OCI-LY3 (cell line): ENCODE measurements at regions not wholly inside any gene's neighbourhood (a gene's known extent, or its start where the extent isn't known, plus 50 kb on each side); places are given as distances from the start of the nearest gene placed in this dataset.

Experiments
- H2AFZ ChIP-seq: fragments of 200-600, 300-600 bp; shearing (Covaris generic); 2 replicates; pipeline ENCODE4 v1.6.0; 2014; ENCODE audit warnings: antibody characterized with exemption, low read depth, low read length
- H3K27ac ChIP-seq: fragments of 200-600, 300-600 bp; sonication (generic); 2 replicates; pipeline ENCODE4 v1.5.1; 2014; ENCODE audit warnings: mild to moderate bottlenecking, low read length, moderate library complexity, mixed read lengths
- H3K27me3 ChIP-seq: fragments of 200-600, 300-600 bp; sonication (generic); 2 replicates; pipeline ENCODE4 v1.6.1; 2014; ENCODE audit warnings: low read depth, low read length, mixed read lengths
- H3K36me3 ChIP-seq: fragments of 200-600, 300-600 bp; sonication (generic); replicated peaks from 2 replicates; pipeline ENCODE3; 2014; ENCODE audit warnings: low read depth, low read length, mixed read lengths
- H3K4me1 ChIP-seq: fragments of 300-600, 200-600 bp; sonication (generic); 2 replicates; pipeline ENCODE4 v1.6.1; 2014; ENCODE audit warnings: low read length, mixed read lengths
- H3K4me2 ChIP-seq: fragments of 200-600, 300-600 bp; sonication (generic); 2 replicates; pipeline ENCODE4 v1.6.1; 2014; ENCODE audit warnings: low read length, mixed read lengths
- H3K4me3 ChIP-seq: fragments of 300-600, 200-600 bp; sonication (generic); 2 replicates; pipeline ENCODE4 v1.5.1; 2014; ENCODE audit warnings: antibody characterized with exemption, mild to moderate bottlenecking, low read length, moderate library complexity
- H3K79me2 ChIP-seq: fragments of 300-600, 200-600 bp; shearing (Covaris generic); 2 replicates; pipeline ENCODE4 v1.6.1; 2014; ENCODE audit warnings: mild to moderate bottlenecking, low read length, mixed read lengths
- H3K9ac ChIP-seq: fragments of 300-600, 200-600 bp; shearing (Covaris generic); 2 replicates; pipeline ENCODE4 v1.6.0; 2014; ENCODE audit warnings: mild to moderate bottlenecking, low read length, moderate library complexity
- H3K9me3 ChIP-seq: fragments of 200-600, 300-600 bp; shearing (Covaris generic); 2 replicates; pipeline ENCODE4 v1.6.1; 2014; ENCODE audit warnings: low read length, mixed read lengths; ENCODE audit not compliant: insufficient read depth
- H4K20me1 ChIP-seq: fragments of 200-600, 300-600 bp; sonication (generic); 2 replicates; pipeline ENCODE4 v1.6.1; 2016; ENCODE audit warnings: low read length, mixed read lengths; ENCODE audit not compliant: insufficient read depth
- EZH2phosphoT487 ChIP-seq: fragments of 200-600 bp; shearing (Covaris generic); IDR thresholded peaks from 2 replicates; pipeline ENCODE4 v1.6.1; 2018; ENCODE audit warnings: antibody characterized with exemption, mixed run types, low read depth
- TF ChIP-seq, protein P1 (sequence below): fragments of 200-600, 300-600 bp; sonication (generic); IDR thresholded peaks from 2 replicates; pipeline ENCODE4 v1.5.1; 2014; ENCODE audit warnings: antibody characterized with exemption, low read length, low read depth

- peak overlapping the region; percentile 10; the same call in 1 of the 2 replicates for H3K4me3 ChIP-seq
- H4K20me1 ChIP-seq = no peaks in the 10 kb centered on the region
- peaks cover 62% of the 10 kb centered on the region for H3K4me1 ChIP-seq
- no peaks in the 10 kb centered on the region for H3K9me3 ChIP-seq
- H3K9ac ChIP-seq = no peak overlapping the region
- peak overlapping the region; percentile 50 for H3K4me2 ChIP-seq
- H2AFZ ChIP-seq = no peak overlapping the region
- no peaks in the 10 kb centered on the region for H3K79me2 ChIP-seq
- H3K27ac ChIP-seq = peak overlapping the region; percentile 18; the same call in 1 of the 2 replicates
- TF ChIP-seq EZH2phosphoT487 = no peak
- TF ChIP-seq, protein P1, sequence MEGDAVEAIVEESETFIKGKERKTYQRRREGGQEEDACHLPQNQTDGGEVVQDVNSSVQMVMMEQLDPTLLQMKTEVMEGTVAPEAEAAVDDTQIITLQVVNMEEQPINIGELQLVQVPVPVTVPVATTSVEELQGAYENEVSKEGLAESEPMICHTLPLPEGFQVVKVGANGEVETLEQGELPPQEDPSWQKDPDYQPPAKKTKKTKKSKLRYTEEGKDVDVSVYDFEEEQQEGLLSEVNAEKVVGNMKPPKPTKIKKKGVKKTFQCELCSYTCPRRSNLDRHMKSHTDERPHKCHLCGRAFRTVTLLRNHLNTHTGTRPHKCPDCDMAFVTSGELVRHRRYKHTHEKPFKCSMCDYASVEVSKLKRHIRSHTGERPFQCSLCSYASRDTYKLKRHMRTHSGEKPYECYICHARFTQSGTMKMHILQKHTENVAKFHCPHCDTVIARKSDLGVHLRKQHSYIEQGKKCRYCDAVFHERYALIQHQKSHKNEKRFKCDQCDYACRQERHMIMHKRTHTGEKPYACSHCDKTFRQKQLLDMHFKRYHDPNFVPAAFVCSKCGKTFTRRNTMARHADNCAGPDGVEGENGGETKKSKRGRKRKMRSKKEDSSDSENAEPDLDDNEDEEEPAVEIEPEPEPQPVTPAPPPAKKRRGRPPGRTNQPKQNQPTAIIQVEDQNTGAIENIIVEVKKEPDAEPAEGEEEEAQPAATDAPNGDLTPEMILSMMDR = no peak
- H3K27me3 ChIP-seq = no peaks in the 10 kb centered on the region
- no peaks in the 10 kb centered on the region for H3K36me3 ChIP-seq
These were observed 187.3 kb upstream of the LEF1 start for GRCh38 chr4:108355902-108356535.

DNA sequence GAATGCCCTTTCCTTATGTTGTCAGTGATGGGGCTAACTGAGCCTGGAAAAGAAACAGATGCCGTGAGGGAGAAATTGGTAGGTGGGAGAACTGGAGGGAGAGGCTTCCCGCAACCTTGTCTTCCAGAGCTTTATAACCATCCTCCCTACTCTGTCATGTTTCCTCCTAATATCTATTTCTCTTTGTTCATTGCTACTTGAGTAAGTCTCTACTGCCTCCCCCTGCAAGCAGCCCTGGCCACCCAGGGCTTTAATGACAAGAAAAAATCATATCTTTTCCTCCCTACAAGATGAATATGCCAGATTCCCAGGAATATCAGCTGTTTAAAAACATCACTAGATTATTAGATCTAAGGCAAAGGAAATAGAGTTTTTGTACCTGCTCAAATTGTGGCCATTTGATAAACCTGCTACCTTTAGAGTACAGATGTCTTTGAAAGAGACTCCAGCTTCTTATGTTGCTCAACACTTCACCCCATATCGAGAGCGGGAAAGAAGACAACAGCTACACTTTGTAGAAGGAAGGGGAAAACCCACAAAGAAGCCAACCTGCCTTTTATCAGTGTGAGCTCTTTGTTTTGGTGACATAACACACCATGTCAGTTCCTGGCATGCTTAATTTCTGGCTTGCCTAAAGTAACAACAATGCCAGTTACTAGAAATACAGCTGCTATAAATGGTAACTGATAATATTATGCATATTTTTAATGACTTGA is 186.6 kb upstream of the LEF1 start:
- peak overlapping the region; percentile 50 for H3K4me2 ChIP-seq
- H2AFZ ChIP-seq = no peak overlapping the region
- no peaks in the 10 kb centered on the region for H4K20me1 ChIP-seq
- no peak for TF ChIP-seq EZH2phosphoT487
- TF ChIP-seq, protein P1 = peak; percentile 7; the same call in 1 of the 2 replicates
- H3K79me2 ChIP-seq = no peaks in the 10 kb centered on the region
- peaks cover 55% of the 10 kb centered on the region for H3K4me1 ChIP-seq
- H3K36me3 ChIP-seq = no peaks in the 10 kb centered on the region
- no peaks in the 10 kb centered on the region for H3K27me3 ChIP-seq
- no peak overlapping the region; the same call in 1 of the 2 replicates for H3K9ac ChIP-seq
- H3K4me3 ChIP-seq = 0 out of 2 replicates have a peak overlapping the region, but pooled peaks have one; percentile 10
- peak overlapping the region; percentile 18; the same call in 1 of the 2 replicates for H3K27ac ChIP-seq
- no peaks in the 10 kb centered on the region for H3K9me3 ChIP-seq

- Histone ChIP-seq H3K36me3 (no peaks in the 10 kb centered on the region), H3K79me2 (no peaks in the 10 kb centered on the region), H3K9me3 (no peaks in the 10 kb centered on the region), H3K4me1 (peaks cover 30% of the 10 kb centered on the region), H3K4me2 (no peak overlapping the region), H4K20me1 (no peaks in the 10 kb centered on the region), H3K4me3 (no peak overlapping the region), H3K27ac (no peak overlapping the region), H3K9ac (no peak overlapping the region), H3K27me3 (no peaks in the 10 kb centered on the region), H2AFZ (no peak overlapping the region)
- TF ChIP-seq EZH2phosphoT487 = no peak
- TF ChIP-seq, protein P1 = no peak
These were observed 184.1 kb upstream of the LEF1 start for GRCh38 chr4:108352664-108353308.

DNA sequence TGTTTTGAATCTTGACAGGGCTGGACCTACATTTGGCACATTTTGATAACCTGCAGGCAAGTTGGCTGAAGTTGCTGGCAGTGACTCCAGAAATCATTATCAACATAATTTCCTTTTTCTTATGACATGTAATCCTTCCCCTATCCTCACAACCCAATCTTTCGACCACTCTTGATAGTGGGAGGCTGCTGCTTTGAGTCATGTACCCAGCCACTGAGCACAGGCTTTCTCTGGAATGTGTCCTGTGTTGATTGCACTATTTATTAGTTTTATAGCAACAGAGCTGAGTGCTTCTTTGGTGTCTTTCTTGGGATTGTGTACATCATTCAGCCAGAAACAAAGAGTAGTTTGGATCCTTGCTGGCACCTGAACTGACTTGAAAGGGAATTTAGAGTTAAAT is 183.1 kb upstream of the LEF1 start:
- Histone ChIP-seq H3K27me3 (no peaks in the 10 kb centered on the region), H3K36me3 (no peaks in the 10 kb centered on the region), H3K4me3 (no peak overlapping the region), H3K4me2 (no peak overlapping the region), H4K20me1 (no peaks in the 10 kb centered on the region), H3K27ac (no peak overlapping the region), H3K9ac (no peak overlapping the region), H3K79me2 (no peaks in the 10 kb centered on the region), H3K4me1 (peaks cover 20% of the 10 kb centered on the region), H3K9me3 (no peaks in the 10 kb centered on the region), H2AFZ (no peak overlapping the region)
- TF ChIP-seq, protein P1 = no peak
- TF ChIP-seq EZH2phosphoT487 = no peak
